ENCODE measurements at regions not wholly inside any gene's neighbourhood (a gene's known extent, or its start where the extent isn't known, plus 50 kb on each side); places are given as distances from the start of the nearest gene placed in this dataset.
"Not testable (repeated sequence)": the region's sequence is repeated elsewhere in the genome, so short reads cannot be mapped to it uniquely, and the experiment has no call there.

DNA sequence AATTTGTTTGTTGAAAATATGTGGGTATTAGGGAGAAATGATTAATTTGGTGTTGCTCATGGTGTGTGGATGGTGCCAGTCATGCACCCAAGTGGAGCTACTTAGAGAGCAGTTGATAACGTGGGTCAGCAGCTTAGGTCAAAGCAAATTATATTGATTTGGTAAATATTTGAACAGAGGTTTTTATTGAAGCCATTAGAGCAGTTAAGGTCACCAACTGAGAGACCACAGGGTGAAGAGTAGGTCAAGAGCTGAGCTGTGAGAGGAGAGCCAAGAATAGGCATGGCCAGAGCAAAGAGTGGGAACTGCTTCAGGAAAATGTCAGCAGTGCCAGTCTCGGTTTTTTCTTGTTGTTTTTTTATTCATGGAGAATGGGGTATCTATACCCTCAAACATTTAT lies 97.9 kb downstream of the TMEM168 start:
- no peak overlapping the region for H3K4me2 ChIP-seq (ENCODE audit: low read length)
- no peaks in the 10 kb centered on the region for H3K27me3 ChIP-seq (ENCODE audit: control insufficient read depth, insufficient read depth, low read length)
- H3K36me3 ChIP-seq (ENCODE audit: insufficient read depth, low read length): no peaks in the 10 kb centered on the region
- no peaks in the 10 kb centered on the region for H3K4me1 ChIP-seq (ENCODE audit: control insufficient read depth, insufficient read depth, low read length)
- no peak overlapping the region for H3K9ac ChIP-seq (ENCODE audit: low read depth, low read length)
- no peak overlapping the region for H3K4me3 ChIP-seq (ENCODE audit: low read length)
- no peaks in the 10 kb centered on the region for H3K9me3 ChIP-seq (replicated peaks; ENCODE audit: low read length)

DNA sequence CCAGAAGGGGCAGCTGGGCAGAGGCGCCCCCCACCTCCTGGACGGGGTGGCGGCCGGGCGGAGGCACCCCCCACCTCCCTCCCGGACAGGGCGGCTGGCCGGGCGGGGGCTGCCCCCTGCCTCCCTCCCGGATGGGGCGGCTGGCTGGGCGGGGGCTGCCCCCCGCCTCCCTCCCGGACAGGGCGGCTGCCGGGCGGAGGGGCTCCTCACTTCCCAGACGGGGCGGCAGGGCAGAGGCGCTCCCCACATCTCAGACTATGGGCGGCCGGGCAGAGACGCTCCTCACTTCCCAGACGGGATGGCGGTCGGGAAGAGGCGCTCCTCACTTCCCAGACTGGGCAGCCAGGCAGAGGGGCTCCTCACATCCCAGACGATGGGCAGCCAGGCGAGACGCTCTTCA lies 93.0 kb downstream of the TMEM168 start:
- H3K27me3 ChIP-seq (ENCODE audit: control insufficient read depth, insufficient read depth, low read length); H3K9me3 ChIP-seq (replicated peaks; ENCODE audit: low read length); H3K36me3 ChIP-seq (ENCODE audit: insufficient read depth, low read length); H3K4me3 ChIP-seq (ENCODE audit: low read length); H3K4me2 ChIP-seq (ENCODE audit: low read length); H3K4me1 ChIP-seq (ENCODE audit: control insufficient read depth, insufficient read depth, low read length); H3K9ac ChIP-seq (ENCODE audit: low read depth, low read length): not testable (repeated sequence)

DNA sequence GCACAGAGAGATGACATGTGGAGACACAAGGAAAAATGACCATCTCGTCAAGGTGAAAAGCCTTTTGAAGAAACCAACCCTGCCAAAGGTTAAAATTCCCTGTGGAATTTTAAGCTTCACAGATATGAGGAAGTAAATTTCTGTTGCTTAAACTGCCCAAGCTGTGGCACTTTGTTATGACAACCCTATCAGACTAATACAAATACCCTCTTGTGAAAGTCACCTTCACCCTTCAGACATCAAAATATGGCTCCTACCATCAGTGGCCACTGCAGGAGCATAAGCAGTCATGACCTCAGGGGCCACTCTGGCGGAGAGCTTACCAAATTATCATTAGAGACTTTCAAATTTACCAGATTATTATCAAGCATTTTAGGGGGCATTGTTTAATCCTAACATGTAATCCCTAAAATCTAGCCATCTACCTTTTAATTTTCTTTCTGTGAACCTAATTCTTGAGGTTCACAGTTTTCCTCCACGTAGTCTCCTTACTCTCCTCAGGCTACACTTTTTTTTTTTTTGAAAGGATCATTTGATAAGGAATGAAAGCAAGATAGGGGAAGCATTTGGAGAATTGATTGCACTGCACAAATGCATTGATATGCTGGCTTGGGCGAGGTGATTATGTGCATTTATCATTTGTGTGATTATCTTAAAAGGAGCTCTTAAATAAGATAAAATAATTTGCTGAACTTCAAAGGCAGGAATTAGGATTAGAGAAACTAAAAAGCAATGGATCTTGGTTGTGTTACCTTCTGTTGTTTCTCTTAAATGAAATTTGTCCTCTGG lies 90.3 kb downstream of the TMEM168 start:
- H3K9ac ChIP-seq (ENCODE audit: low read depth, low read length): no peak overlapping the region
- no peaks in the 10 kb centered on the region for H3K9me3 ChIP-seq (replicated peaks; ENCODE audit: low read length)
- no peak overlapping the region for H3K4me2 ChIP-seq (ENCODE audit: low read length)
- H3K4me3 ChIP-seq (ENCODE audit: low read length): no peak overlapping the region
- H3K27me3 ChIP-seq (ENCODE audit: control insufficient read depth, insufficient read depth, low read length): no peaks in the 10 kb centered on the region
- no peaks in the 10 kb centered on the region for H3K36me3 ChIP-seq (ENCODE audit: insufficient read depth, low read length)
- no peaks in the 10 kb centered on the region for H3K4me1 ChIP-seq (ENCODE audit: control insufficient read depth, insufficient read depth, low read length)

DNA sequence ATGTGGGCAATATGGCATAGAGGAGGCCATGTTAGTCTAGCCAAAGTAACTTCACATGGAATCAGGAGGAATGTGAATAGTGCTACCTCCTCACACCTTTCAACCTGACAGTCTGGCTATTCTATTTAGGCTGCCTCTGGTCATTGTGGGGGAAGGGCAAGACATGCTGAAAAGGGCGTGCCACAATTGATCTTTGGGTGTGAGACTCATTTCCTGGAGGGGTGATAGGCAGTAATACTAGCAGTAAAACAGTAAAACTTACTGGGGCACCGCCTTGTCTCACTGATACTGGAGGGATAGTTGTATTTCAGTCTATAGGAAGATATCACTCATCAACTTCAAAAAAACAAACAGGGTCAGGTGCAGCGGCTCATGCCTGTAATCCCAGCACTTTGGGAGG lies 88.7 kb downstream of the TMEM168 start:
- Histone ChIP-seq H3K4me2 (ENCODE audit: low read length) (no peak overlapping the region), H3K9me3 (replicated peaks; ENCODE audit: low read length) (no peaks in the 10 kb centered on the region), H3K4me3 (ENCODE audit: low read length) (no peak overlapping the region), H3K36me3 (ENCODE audit: insufficient read depth, low read length) (no peaks in the 10 kb centered on the region), H3K4me1 (ENCODE audit: control insufficient read depth, insufficient read depth, low read length) (no peaks in the 10 kb centered on the region), H3K27me3 (ENCODE audit: control insufficient read depth, insufficient read depth, low read length) (no peaks in the 10 kb centered on the region), H3K9ac (ENCODE audit: low read depth, low read length) (no peak overlapping the region)

DNA sequence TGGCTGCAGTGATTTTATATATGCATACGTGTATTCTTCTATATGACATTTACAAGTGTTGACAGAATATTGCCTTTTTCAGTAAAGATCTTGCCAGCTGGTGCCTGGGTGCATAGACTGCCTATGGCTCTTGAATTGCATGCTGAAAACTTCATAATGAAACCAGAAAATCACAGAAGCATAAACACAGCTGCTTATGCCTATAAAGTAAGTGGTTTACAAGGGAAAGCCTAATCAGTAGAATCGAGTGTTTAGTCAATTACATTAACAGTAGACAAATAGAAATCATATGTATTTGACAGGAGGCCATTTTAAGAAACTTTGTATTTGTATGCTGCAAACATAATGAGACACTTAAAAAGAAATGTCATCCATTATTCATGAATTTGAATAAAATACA lies 82.5 kb downstream of the TMEM168 start:
- no peaks in the 10 kb centered on the region for H3K27me3 ChIP-seq (ENCODE audit: control insufficient read depth, insufficient read depth, low read length)
- no peak overlapping the region for H3K9ac ChIP-seq (ENCODE audit: low read depth, low read length)
- H3K4me3 ChIP-seq (ENCODE audit: low read length): no peak overlapping the region
- H3K4me1 ChIP-seq (ENCODE audit: control insufficient read depth, insufficient read depth, low read length): no peaks in the 10 kb centered on the region
- no peaks in the 10 kb centered on the region for H3K9me3 ChIP-seq (replicated peaks; ENCODE audit: low read length)
- H3K36me3 ChIP-seq (ENCODE audit: insufficient read depth, low read length): no peaks in the 10 kb centered on the region
- H3K4me2 ChIP-seq (ENCODE audit: low read length): no peak overlapping the region

DNA sequence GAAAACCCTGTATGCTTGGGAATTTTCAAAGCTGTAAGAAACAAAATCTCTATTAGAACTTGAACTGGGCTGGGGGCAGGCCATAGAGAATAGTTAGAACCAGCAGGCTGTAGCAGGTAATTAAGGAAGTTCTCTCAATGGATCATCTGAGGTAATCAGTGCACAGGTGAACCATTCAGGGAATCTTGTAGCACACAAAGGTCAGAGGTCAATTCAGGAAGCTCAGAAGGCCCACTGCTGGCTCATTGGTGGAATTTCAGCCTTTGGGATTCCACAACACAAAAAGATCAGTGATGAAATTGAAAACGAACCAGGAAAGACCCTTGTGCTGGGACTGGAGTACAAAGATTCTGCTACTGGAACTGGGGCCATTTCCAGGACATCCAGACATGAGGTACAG lies 82.0 kb downstream of the TMEM168 start:
- Histone ChIP-seq H3K36me3 (ENCODE audit: insufficient read depth, low read length) (no peaks in the 10 kb centered on the region), H3K4me2 (ENCODE audit: low read length) (no peak overlapping the region), H3K9ac (ENCODE audit: low read depth, low read length) (no peak overlapping the region), H3K4me3 (ENCODE audit: low read length) (no peak overlapping the region), H3K9me3 (replicated peaks; ENCODE audit: low read length) (no peaks in the 10 kb centered on the region), H3K4me1 (ENCODE audit: control insufficient read depth, insufficient read depth, low read length) (no peaks in the 10 kb centered on the region), H3K27me3 (ENCODE audit: control insufficient read depth, insufficient read depth, low read length) (no peaks in the 10 kb centered on the region)
